ENCODE measurements at regions not wholly inside any gene's neighbourhood (a gene's known extent, or its start where the extent isn't known, plus 50 kb on each side); places are given as distances from the start of the nearest gene placed in this dataset.

- intact Hi-C loops (cut with DNase I), result no loop called here
- no peak for DNase-seq
- Histone ChIP-seq H3K27ac (ENCODE audit: low read depth in 1 of 2, low read length in 2 of 2) (no peak overlapping the region), H3K27me3 (ENCODE audit: control insufficient read depth in 1 of 2, insufficient read depth in 2 of 2, low read length in 1 of 2) (no peaks in the 10 kb centered on the region), H3K4me1 (ENCODE audit: control insufficient read depth in 1 of 2, insufficient read depth in 2 of 2, low read length in 2 of 2) (no peaks in the 10 kb centered on the region), H3K9me3 (ENCODE audit: control insufficient read depth, low read length) (no peaks in the 10 kb centered on the region), H3K36me3 (ENCODE audit: control insufficient read depth in 1 of 2, insufficient read depth in 2 of 2, low read length in 1 of 2) (peaks cover 5 to 11% of the 10 kb centered on the region in 2 donors), H3K4me3 (ENCODE audit: low read length in 2 of 2) (no peak overlapping the region)
- no peak for ATAC-seq (ENCODE audit: low FRiP score)
- 88 to 89% methylated on average over 5 of the region's 5 CpGs for WGBS, 2 donors
These were observed 78.7 kb downstream of the SYNE3 start for GRCh38 chr14:95437715-95438114.

DNA sequence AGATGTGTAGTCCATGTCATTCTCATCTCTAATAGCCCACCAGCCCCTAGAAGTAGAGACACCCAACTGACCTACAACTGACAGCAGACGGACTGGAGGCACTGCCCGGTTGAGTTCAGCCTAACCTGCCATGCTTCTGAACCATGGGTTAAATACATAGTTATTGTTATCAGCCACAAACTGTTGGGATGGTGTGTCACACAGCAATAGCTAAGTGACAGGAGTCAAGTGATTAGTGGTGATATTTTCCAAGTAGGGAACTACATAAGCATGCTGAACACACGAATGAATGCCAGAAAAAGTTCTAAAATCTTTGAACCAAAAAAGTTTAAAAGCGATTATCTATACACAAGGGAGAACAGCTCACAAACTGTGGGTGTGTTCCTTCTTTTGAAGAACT, 80.1 kb downstream of the SYNE3 start:
- Histone ChIP-seq H3K36me3 (ENCODE audit: control insufficient read depth in 1 of 2, insufficient read depth in 2 of 2, low read length in 1 of 2) (peaks cover 5 to 12% of the 10 kb centered on the region in 2 donors), H3K27me3 (ENCODE audit: control insufficient read depth in 1 of 2, insufficient read depth in 2 of 2, low read length in 1 of 2) (no peaks in the 10 kb centered on the region), H3K4me3 (ENCODE audit: low read length in 2 of 2) (no peak overlapping the region), H3K27ac (ENCODE audit: low read depth in 1 of 2, low read length in 2 of 2) (no peak overlapping the region), H3K4me1 (ENCODE audit: control insufficient read depth in 1 of 2, insufficient read depth in 2 of 2, low read length in 2 of 2) (no peaks in the 10 kb centered on the region), H3K9me3 (ENCODE audit: control insufficient read depth, low read length) (no peaks in the 10 kb centered on the region)
- DNase-seq (no peak), ATAC-seq (ENCODE audit: low FRiP score) (no peak)
- intact Hi-C loops (cut with DNase I), result no loop called here
- WGBS, 2 donors, result 78 to 88% methylated on average over 4 of the region's 4 CpGs

- peak in 1 of 2 donors; percentile 3 for DNase-seq
- no peaks in the 10 kb centered on the region for H3K4me1 ChIP-seq (ENCODE audit: control insufficient read depth in 1 of 2, insufficient read depth in 2 of 2, low read length in 2 of 2)
- no peak overlapping the region for H3K27ac ChIP-seq (ENCODE audit: low read depth in 1 of 2, low read length in 2 of 2)
- H3K4me3 ChIP-seq (ENCODE audit: low read length in 2 of 2), result no peak overlapping the region
- no peak for ATAC-seq (ENCODE audit: low FRiP score)
- H3K36me3 ChIP-seq (ENCODE audit: control insufficient read depth in 1 of 2, insufficient read depth in 2 of 2, low read length in 1 of 2), result peaks cover 5 to 12% of the 10 kb centered on the region in 2 donors
- H3K27me3 ChIP-seq (ENCODE audit: control insufficient read depth in 1 of 2, insufficient read depth in 2 of 2, low read length in 1 of 2), result no peaks in the 10 kb centered on the region
- intact Hi-C loops (cut with DNase I), result no loop called here
- no peaks in the 10 kb centered on the region for H3K9me3 ChIP-seq (ENCODE audit: control insufficient read depth, low read length)
- 0 to 11% methylated on average over 1 of the region's 1 CpG for WGBS, 2 donors
These were observed 82.3 kb downstream of the SYNE3 start for GRCh38 chr14:95434121-95434520.

- H3K4me3 ChIP-seq (ENCODE audit: low read length in 2 of 2), result no peak overlapping the region
- 90 to 95% methylated on average over 8 of the region's 8 CpGs for WGBS, 2 donors
- intact Hi-C loops (cut with DNase I), result loop anchor here in 1 of 2 donors (2.0 kb wide), 1 partner anchor 744 kb away; no protein-coding TSS in a partner anchor
- DNase-seq (peak; percentile 33 to 62), ATAC-seq (ENCODE audit: low FRiP score) (no peak)
- peaks cover 5 to 8% of the 10 kb centered on the region in 2 donors for H3K36me3 ChIP-seq (ENCODE audit: control insufficient read depth in 1 of 2, insufficient read depth in 2 of 2, low read length in 1 of 2)
- no peaks in the 10 kb centered on the region for H3K4me1 ChIP-seq (ENCODE audit: control insufficient read depth in 1 of 2, insufficient read depth in 2 of 2, low read length in 2 of 2)
- H3K9me3 ChIP-seq (ENCODE audit: control insufficient read depth, low read length), result no peaks in the 10 kb centered on the region
- no peak overlapping the region for H3K27ac ChIP-seq (ENCODE audit: low read depth in 1 of 2, low read length in 2 of 2)
- no peaks in the 10 kb centered on the region for H3K27me3 ChIP-seq (ENCODE audit: control insufficient read depth in 1 of 2, insufficient read depth in 2 of 2, low read length in 1 of 2)
These were observed 83.4 kb downstream of the SYNE3 start for GRCh38 chr14:95433094-95433478.

DNA sequence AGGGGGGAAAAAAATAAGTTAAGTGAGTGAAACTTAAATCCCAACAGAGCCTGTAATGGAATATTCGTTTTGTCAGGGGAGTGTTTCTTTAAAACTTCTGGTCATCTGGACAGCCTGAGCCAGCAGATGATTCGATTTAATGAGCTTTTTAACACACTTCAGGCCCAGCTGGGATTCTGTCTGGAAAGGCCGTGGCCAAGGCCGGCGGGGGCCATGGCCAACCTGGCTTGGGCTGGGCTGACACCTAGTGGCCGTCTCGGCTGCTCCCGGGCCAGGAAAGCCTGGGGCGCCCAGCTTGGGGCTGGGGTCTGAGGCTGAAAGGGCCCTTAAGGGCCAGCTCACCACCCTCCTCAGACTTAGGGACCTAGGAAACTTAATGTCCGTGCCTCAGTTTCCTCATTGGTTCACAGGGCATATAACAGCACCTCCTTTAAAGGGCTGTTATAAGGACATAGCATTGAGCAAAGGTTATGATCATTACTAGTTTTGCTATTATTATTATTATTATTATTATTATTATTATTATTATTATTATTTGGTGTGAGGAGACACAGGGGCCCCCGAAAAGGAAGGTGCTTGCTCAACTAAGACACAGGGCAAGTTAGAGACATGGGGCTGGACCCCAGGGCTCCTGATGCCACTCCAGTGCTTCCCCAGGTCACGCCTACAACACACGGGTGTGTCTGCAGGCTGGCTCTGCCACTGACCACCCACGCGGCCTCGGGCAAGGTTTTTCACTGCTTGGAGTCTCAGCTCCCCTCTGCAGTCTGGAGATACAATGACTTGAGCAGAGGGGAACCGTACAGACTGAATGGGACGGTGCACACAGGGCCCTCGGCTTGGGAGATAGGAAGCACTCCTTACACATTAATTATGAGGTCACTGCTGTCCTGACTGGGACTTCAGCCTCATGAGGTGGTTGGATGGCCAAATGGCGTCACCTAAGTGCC, 84.0 kb downstream of the SYNE3 start:
- Histone ChIP-seq H3K4me1 (ENCODE audit: control insufficient read depth in 1 of 2, insufficient read depth in 2 of 2, low read length in 2 of 2) (no peaks in the 10 kb centered on the region), H3K4me3 (ENCODE audit: low read length in 2 of 2) (no peak overlapping the region), H3K36me3 (ENCODE audit: control insufficient read depth in 1 of 2, insufficient read depth in 2 of 2, low read length in 1 of 2) (peaks cover 5 to 8% of the 10 kb centered on the region in 2 donors), H3K27me3 (ENCODE audit: control insufficient read depth in 1 of 2, insufficient read depth in 2 of 2, low read length in 1 of 2) (no peaks in the 10 kb centered on the region), H3K9me3 (ENCODE audit: control insufficient read depth, low read length) (no peaks in the 10 kb centered on the region), H3K27ac (ENCODE audit: low read depth in 1 of 2, low read length in 2 of 2) (no peak overlapping the region)
- intact Hi-C loops (cut with DNase I), result loop anchor here in 1 of 2 donors (2.0 kb wide), 1 partner anchor 744 kb away; no protein-coding TSS in a partner anchor
- peak; percentile 44 to 83 for DNase-seq
- ATAC-seq (ENCODE audit: low FRiP score), result peak; percentile 89
- whole genome bisulfite sequencing, 2 donors, result 43 to 46% methylated on average over 19 to 20 of the region's 20 CpGs

- intact Hi-C loops (cut with DNase I), result loop anchor here in 1 of 2 donors (2.0 kb wide), 1 partner anchor 743 kb away; no protein-coding TSS in a partner anchor
- ATAC-seq (ENCODE audit: low FRiP score), result peak; percentile 71
These were observed 85.0 kb downstream of the SYNE3 start for GRCh38 chr14:95431199-95432143.

GRCh38 chr14:95428557-95428956, 87.9 kb downstream of the SYNE3 start:
- no peaks in the 10 kb centered on the region for H3K9me3 ChIP-seq (ENCODE audit: control insufficient read depth, low read length)
- no peak overlapping the region for H3K4me3 ChIP-seq (ENCODE audit: low read length in 2 of 2)
- whole genome bisulfite sequencing, 2 donors, result 84 to 90% methylated on average over 4 of the region's 4 CpGs
- no peak for ATAC-seq (ENCODE audit: low FRiP score)
- H3K27me3 ChIP-seq (ENCODE audit: control insufficient read depth in 1 of 2, insufficient read depth in 2 of 2, low read length in 1 of 2), result no peaks in the 10 kb centered on the region
- DNase-seq, result no peak
- intact Hi-C loops (cut with DNase I), result loop anchor here in 1 of 2 donors (10.0 kb wide), 1 partner anchor 304 kb away; no protein-coding TSS in a partner anchor
- no peak overlapping the region for H3K27ac ChIP-seq (ENCODE audit: low read depth in 1 of 2, low read length in 2 of 2)
- H3K36me3 ChIP-seq (ENCODE audit: control insufficient read depth in 1 of 2, insufficient read depth in 2 of 2, low read length in 1 of 2), result peaks cover 2 to 4% of the 10 kb centered on the region in 2 donors
- no peaks in the 10 kb centered on the region for H3K4me1 ChIP-seq (ENCODE audit: control insufficient read depth in 1 of 2, insufficient read depth in 2 of 2, low read length in 2 of 2)

More at GRCh38 chr14:95431199-95432143, 85.0 kb downstream of the SYNE3 start:
- Histone ChIP-seq H3K27ac (ENCODE audit: low read depth in 1 of 2, low read length in 2 of 2) (no peak overlapping the region), H3K4me3 (ENCODE audit: low read length in 2 of 2) (no peak overlapping the region), H3K27me3 (ENCODE audit: control insufficient read depth in 1 of 2, insufficient read depth in 2 of 2, low read length in 1 of 2) (no peaks in the 10 kb centered on the region), H3K9me3 (ENCODE audit: control insufficient read depth, low read length) (no peaks in the 10 kb centered on the region), H3K4me1 (ENCODE audit: control insufficient read depth in 1 of 2, insufficient read depth in 2 of 2, low read length in 2 of 2) (no peaks in the 10 kb centered on the region), H3K36me3 (ENCODE audit: control insufficient read depth in 1 of 2, insufficient read depth in 2 of 2, low read length in 1 of 2) (peaks cover 5 to 8% of the 10 kb centered on the region in 2 donors)
- DNase-seq, result peak; percentile 23 to 64
- WGBS, 2 donors, result 70 to 73% methylated on average over 17 of the region's 17 CpGs

GRCh38 chr14:95426116-95426475, 90.4 kb downstream of the SYNE3 start:
- ATAC-seq (ENCODE audit: low FRiP score) (no peak), DNase-seq (no peak)
- intact Hi-C loops (cut with DNase I), result loop anchor here in 1 of 2 donors (10.0 kb wide), 1 partner anchor 301 kb away; no protein-coding TSS in a partner anchor
- 92 to 94% methylated on average over 6 of the region's 6 CpGs for WGBS, 2 donors
- Histone ChIP-seq H3K27me3 (ENCODE audit: control insufficient read depth in 1 of 2, insufficient read depth in 2 of 2, low read length in 1 of 2) (no peaks in the 10 kb centered on the region), H3K4me1 (ENCODE audit: control insufficient read depth in 1 of 2, insufficient read depth in 2 of 2, low read length in 2 of 2) (no peaks in the 10 kb centered on the region), H3K4me3 (ENCODE audit: low read length in 2 of 2) (no peak overlapping the region), H3K36me3 (ENCODE audit: control insufficient read depth in 1 of 2, insufficient read depth in 2 of 2, low read length in 1 of 2) (peaks cover 0 to 2% of the 10 kb centered on the region in 2 donors), H3K27ac (ENCODE audit: low read depth in 1 of 2, low read length in 2 of 2) (no peak overlapping the region), H3K9me3 (ENCODE audit: control insufficient read depth, low read length) (no peaks in the 10 kb centered on the region)

Measured in aorta (tissue), 5 donors.